IMR-90 (cell line): ENCODE measurements at regions not wholly inside any gene's neighbourhood (a gene's known extent, or its start where the extent isn't known, plus 50 kb on each side); places are given as distances from the start of the nearest gene placed in this dataset.

Source experiments
- ATAC-seq: fragments of 200-7000 bp; cut with Tn5 transposase; 2 replicates; pipeline ENCODE4 v1.9.1; 2020; ENCODE audit warnings: low read depth, mild to moderate bottlenecking, moderate library complexity
- BruUV-seq: library from RNA; stranded (reverse); fragments of 400-500 nt; replicated peaks from 2 replicates; lab custom pipeline; 2021; lab: Mats Ljungman, UMichigan
- CTCF ChIA-PET: fragments of 300-600 bp; formaldehyde crosslinking; extraction: SDS; loops from one replicate; lab custom pipeline; 2021; ENCODE audit warnings: antibody characterized with exemption; lab: Yijun Ruan, JAX
- POLR2A ChIA-PET: fragments of 300-600 bp; sonication (Branson Sonifier 250); formaldehyde crosslinking; loops from one replicate; lab custom pipeline; 2022; ENCODE audit warnings: antibody characterized with exemption; ENCODE audit not compliant: unreplicated experiment; lab: Charles Lee
- DNase-seq: peaks from one replicate; pipeline ENCODE4 v3.0.0; 2013
- H2AFZ ChIP-seq: replicated peaks from 2 replicates; pipeline ENCODE3; 2013; ENCODE audit warnings: low read length, mild to moderate bottlenecking; ENCODE audit not compliant: poor library complexity
- H2AK5ac ChIP-seq: 2 replicates; pipeline ENCODE4 v1.6.1; 2013; ENCODE audit warnings: low read depth, low read length, inconsistent platforms
- H2AK9ac ChIP-seq: replicated peaks from 2 replicates; pipeline ENCODE3; 2013; ENCODE audit warnings: mild to moderate bottlenecking, low read depth, low read length, moderate library complexity; ENCODE audit not compliant: poor library complexity
- H2BK120ac ChIP-seq: 2 replicates; pipeline ENCODE4 v1.6.1; 2013; ENCODE audit warnings: low read depth, low read length, inconsistent platforms
- H2BK15ac ChIP-seq: 3 replicates; pipeline ENCODE4 v1.6.1; 2013; ENCODE audit warnings: low read depth, low read length, inconsistent platforms
- H2BK20ac ChIP-seq: 2 replicates; pipeline ENCODE4 v1.6.1; 2013; ENCODE audit warnings: low read depth, mild to moderate bottlenecking, inconsistent platforms, low read length, moderate library complexity
- H2BK5ac ChIP-seq: 2 replicates; pipeline ENCODE4 v1.6.1; 2013; ENCODE audit warnings: mild to moderate bottlenecking, low read depth, low read length, inconsistent platforms; ENCODE audit not compliant: poor library complexity, severe bottlenecking
- H3K14ac ChIP-seq: replicated peaks from 2 replicates; pipeline ENCODE4 v1.6.1; 2013; ENCODE audit warnings: low read depth, low read length, inconsistent platforms
- H3K18ac ChIP-seq: 2 replicates; pipeline ENCODE4 v1.6.1; 2013; ENCODE audit warnings: low read depth, low read length, control low read depth
- H3K23ac ChIP-seq: 2 replicates; pipeline ENCODE4 v1.6.1; 2013; ENCODE audit warnings: low read depth, low read length, inconsistent platforms
- H3K27ac ChIP-seq: 2 replicates; pipeline ENCODE4 v1.5.1; 2013; ENCODE audit warnings: mild to moderate bottlenecking, control low read depth, low read length; ENCODE audit not compliant: insufficient read depth
- H3K27me3 ChIP-seq: 2 replicates; pipeline ENCODE4 v1.6.1; 2013; ENCODE audit warnings: low read length; ENCODE audit not compliant: control insufficient read depth, insufficient read depth
- H3K36me3 ChIP-seq: 2 replicates; pipeline ENCODE4 v1.6.1; 2013; ENCODE audit warnings: low read length, mixed read lengths; ENCODE audit not compliant: control insufficient read depth, insufficient read depth
- H3K4ac ChIP-seq: 2 replicates; pipeline ENCODE4 v1.6.1; 2013; ENCODE audit warnings: low read depth, low read length, inconsistent platforms
- H3K4me1 ChIP-seq: 2 replicates; pipeline ENCODE4 v1.6.1; 2013; ENCODE audit warnings: low read length, mixed read lengths; ENCODE audit not compliant: control insufficient read depth, insufficient read depth
- H3K4me2 ChIP-seq: 2 replicates; pipeline ENCODE4 v1.6.1; 2013; ENCODE audit warnings: low read depth, mild to moderate bottlenecking, control low read depth, low read length, moderate library complexity
- H3K4me3 ChIP-seq: 2 replicates; pipeline ENCODE4 v1.5.1; 2013; ENCODE audit warnings: low read depth, mild to moderate bottlenecking, control low read depth, low read length, moderate library complexity; ENCODE audit not compliant: insufficient read depth
- H3K56ac ChIP-seq: 2 replicates; pipeline ENCODE4 v1.6.1; 2013; ENCODE audit warnings: low read length, inconsistent platforms; ENCODE audit not compliant: insufficient read depth; ENCODE audit errors: extremely low read depth
- H3K79me1 ChIP-seq, 2 experiments: 2 replicates each; pipeline ENCODE4 v1.6.1; 2013; ENCODE audit warnings: low read length in 2 of 2, inconsistent platforms in 1 of 2, low read depth in 1 of 2
- H3K9ac ChIP-seq: 2 replicates; pipeline ENCODE4 v1.6.1; 2013; ENCODE audit warnings: low read depth, low read length, control low read depth
- H3K9me1 ChIP-seq: 2 replicates; pipeline ENCODE4 v1.6.1; 2013; ENCODE audit warnings: low read length, inconsistent platforms; ENCODE audit not compliant: insufficient read depth
- H3K9me3 ChIP-seq: 2 replicates; pipeline ENCODE4 v1.6.1; 2013; ENCODE audit warnings: low read length; ENCODE audit not compliant: control insufficient read depth, insufficient read depth
- H4K20me1 ChIP-seq: 2 replicates; pipeline ENCODE4 v1.6.1; 2013; ENCODE audit warnings: low read length, inconsistent platforms; ENCODE audit not compliant: insufficient read depth
- H4K5ac ChIP-seq: 2 replicates; pipeline ENCODE4 v1.6.1; 2013; ENCODE audit warnings: mild to moderate bottlenecking, low read depth, low read length, control low read depth
- H4K8ac ChIP-seq, 2 experiments: 2 replicates each; pipeline ENCODE4 v1.6.1; 2013; ENCODE audit warnings: low read depth in 2 of 2, low read length in 2 of 2, control low read depth in 1 of 2, inconsistent platforms in 1 of 2
- H4K91ac ChIP-seq: 2 replicates; pipeline ENCODE4 v1.6.1; 2013; ENCODE audit warnings: low read depth, low read length, inconsistent platforms; ENCODE audit not compliant: insufficient read depth
- CEBPB ChIP-seq: IDR thresholded peaks from 2 replicates; pipeline ENCODE4 v1.6.1; 2012; ENCODE audit warnings: low read depth, low read length, improper control_type of control experiment
- RAD21 ChIP-seq: IDR thresholded peaks from 2 replicates; pipeline ENCODE4 v1.6.1; 2012; ENCODE audit warnings: low read length, improper control_type of control experiment
- RCOR1 ChIP-seq: IDR thresholded peaks from 2 replicates; pipeline ENCODE4 v1.6.1; 2012; ENCODE audit warnings: mild to moderate bottlenecking, low read length, improper control_type of control experiment; ENCODE audit not compliant: insufficient replicate concordance
- WGBS, 2 experiments: methylation state at CpG; one replicate each; pipeline versions ENCODE4 v1.1.5 to v1.1.7; 2013; ENCODE audit warnings: missing lambda C conversion rate in 2 of 2; ENCODE audit not compliant: insufficient read length in 1 of 2; ENCODE audit errors: extremely low coverage in 2 of 2; 5-methylcytosine and 5-hydroxymethylcytosine counted together
- dilution Hi-C: fragments of 300-500 bp; cut with HindIII; formaldehyde crosslinking; loops from one replicate; pipeline ENCODE4 v1.14.3; 2018; ENCODE audit warnings: low sequenced_read_pairs; ENCODE audit not compliant: unreplicated experiment
- in situ Hi-C: fragments of 300-500 bp; cut with MboI; formaldehyde crosslinking; loops from 3 replicates; pipeline ENCODE4 v1.14.3; 2019; ENCODE audit warnings: low sequenced_read_pairs, inconsistent platforms, mixed read lengths
- intact Hi-C: fragments of 100-400 bp; cut with micrococcal nuclease; formaldehyde crosslinking; loops from 2 replicates; pipeline ENCODE4 v1.10.0; 2022
- TF ChIP-seq, protein P1 (sequence below): fragments of 150-350 bp; IDR thresholded peaks from 2 replicates; pipeline ENCODE4 v1.6.1; 2017; ENCODE audit warnings: mild to moderate bottlenecking, antibody characterized with exemption, low read length, low read depth

GRCh38 chr2:234725528-234726264 lies 226.1 kb upstream of the SH3BP4 start (continued):
- TF ChIP-seq, protein P1, sequence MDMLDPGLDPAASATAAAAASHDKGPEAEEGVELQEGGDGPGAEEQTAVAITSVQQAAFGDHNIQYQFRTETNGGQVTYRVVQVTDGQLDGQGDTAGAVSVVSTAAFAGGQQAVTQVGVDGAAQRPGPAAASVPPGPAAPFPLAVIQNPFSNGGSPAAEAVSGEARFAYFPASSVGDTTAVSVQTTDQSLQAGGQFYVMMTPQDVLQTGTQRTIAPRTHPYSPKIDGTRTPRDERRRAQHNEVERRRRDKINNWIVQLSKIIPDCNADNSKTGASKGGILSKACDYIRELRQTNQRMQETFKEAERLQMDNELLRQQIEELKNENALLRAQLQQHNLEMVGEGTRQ, result no peak

GRCh38 chr2:234724850-234725249 lies 227.0 kb upstream of the SH3BP4 start:
- 86% methylated on average over 1 of the region's 4 CpGs; no CpG with 5 or more reads in 1 of the 2 experiments for WGBS, 2 experiments
- CTCF ChIA-PET, result no interaction called here
- no peak overlapping the region for H4K91ac ChIP-seq
- intact Hi-C loops, result no loop called here
- no TSS peak for BruUV-seq
- H3K4me2 ChIP-seq, result no peak overlapping the region
- H3K79me1 ChIP-seq, result no peaks in the 10 kb centered on the region
- peak overlapping the region; percentile 26; the same call in 1 of the 2 replicates for H3K14ac ChIP-seq
- H2BK120ac ChIP-seq, result no peak overlapping the region
- DNase-seq (no peak), ATAC-seq (no peak)
- TF ChIP-seq CEBPB (no peak), RCOR1 (no peak), RAD21 (no peak)
- POLR2A ChIA-PET, result no interaction called here
- no peak overlapping the region for H2AK9ac ChIP-seq
- H3K4ac ChIP-seq, result no peak overlapping the region
- H3K56ac ChIP-seq, result no peak overlapping the region
- no peaks in the 10 kb centered on the region for H3K27me3 ChIP-seq
- no peak overlapping the region for H3K27ac ChIP-seq
- no peak overlapping the region; the same call in 1 of the 2 replicates for H2BK20ac ChIP-seq
- dilution Hi-C loops, result no loop called here
- H2AK5ac ChIP-seq, result no peak overlapping the region; the same call in 1 of the 2 replicates
- H3K4me1 ChIP-seq, result peaks cover 3% of the 10 kb centered on the region; the same call in 1 of the 2 replicates
- in situ Hi-C loops, result no loop called here
- no peak overlapping the region; a peak in 1 of 4 replicates for H4K8ac ChIP-seq
- H2BK15ac ChIP-seq, result no peak overlapping the region
- no peaks in the 10 kb centered on the region for H3K36me3 ChIP-seq
- H3K23ac ChIP-seq, result no peak overlapping the region
- H3K4me3 ChIP-seq, result no peak overlapping the region
- no peak overlapping the region for H3K18ac ChIP-seq
- no peaks in the 10 kb centered on the region for H4K20me1 ChIP-seq
- H4K5ac ChIP-seq, result no peak overlapping the region
- no peaks in the 10 kb centered on the region for H3K9me3 ChIP-seq
- H2AFZ ChIP-seq, result no peak overlapping the region
- H2BK5ac ChIP-seq, result no peak overlapping the region
- no peak overlapping the region for H3K9ac ChIP-seq
- no peaks in the 10 kb centered on the region for H3K9me1 ChIP-seq
